Astrocyte (in vitro differentiated cells and primary cell): ENCODE measurements at regions not wholly inside any gene's neighbourhood (a gene's known extent, or its start where the extent isn't known, plus 50 kb on each side); places are given as distances from the start of the nearest gene placed in this dataset.
A peak's percentile ranks its signal among the peaks of the same experiment; 100 is the strongest.

ENCODE experiments used
- DNase-seq: peaks from one replicate; pipeline ENCODE4 v3.0.0-alpha.2; 2010; ENCODE audit warnings: low read depth
- FAIRE-seq: peaks from 2 replicates; lab custom pipeline; 2011; peaks lifted over from hg19 to GRCh38; lab: Jason Lieb, UNC
- H2AFZ ChIP-seq: 2 replicates; pipeline ENCODE4 v1.6.0; 2012; ENCODE audit warnings: low read depth, low read length, inconsistent platforms
- H3K27ac ChIP-seq: 2 replicates; pipeline ENCODE4 v1.5.1; 2011; ENCODE audit warnings: low read depth, low read length, inconsistent platforms
- H3K27me3 ChIP-seq: 2 replicates; pipeline ENCODE4 v1.6.0; 2011; ENCODE audit warnings: low read length, inconsistent platforms; ENCODE audit not compliant: insufficient read depth
- H3K36me3 ChIP-seq: 2 replicates; pipeline ENCODE4 v1.5.1; 2011; ENCODE audit warnings: low read length, inconsistent platforms; ENCODE audit not compliant: insufficient read depth
- H3K4me1 ChIP-seq: 2 replicates; pipeline ENCODE4 v1.5.1; 2011; ENCODE audit warnings: low read length, inconsistent platforms; ENCODE audit not compliant: insufficient read depth
- H3K4me2 ChIP-seq: 2 replicates; pipeline ENCODE4 v1.6.0; 2012; ENCODE audit warnings: low read length, inconsistent platforms
- H3K4me3 ChIP-seq: 2 replicates; pipeline ENCODE4 v1.5.1; 2011; ENCODE audit warnings: low read depth, mild to moderate bottlenecking, low read length, inconsistent platforms; ENCODE audit not compliant: insufficient read depth
- H3K79me2 ChIP-seq: 2 replicates; pipeline ENCODE4 v1.6.0; 2012; ENCODE audit warnings: mild to moderate bottlenecking, low read length, inconsistent platforms; ENCODE audit not compliant: insufficient read depth
- H3K9ac ChIP-seq: 2 replicates; pipeline ENCODE4 v1.6.0; 2012; ENCODE audit warnings: mild to moderate bottlenecking, low read length, inconsistent platforms
- H3K9me3 ChIP-seq: 2 replicates; pipeline ENCODE4 v1.5.1; 2012; ENCODE audit warnings: low read depth, mild to moderate bottlenecking, low read length, inconsistent platforms; ENCODE audit not compliant: insufficient read depth
- H4K20me1 ChIP-seq: 2 replicates; pipeline ENCODE4 v1.6.0; 2012; ENCODE audit warnings: low read length, inconsistent platforms; ENCODE audit not compliant: insufficient read depth
- H3K27ac Mint-ChIP-seq: one replicate; pipeline ENCODE4 v1.8.0; 2021; ENCODE audit warnings: mild to moderate bottlenecking, mixed read lengths; ENCODE audit not compliant: unreplicated experiment
- H3K27me3 Mint-ChIP-seq: one replicate; pipeline ENCODE4 v1.8.0; 2021; ENCODE audit warnings: low read depth, mixed read lengths; ENCODE audit not compliant: unreplicated experiment
- H3K36me3 Mint-ChIP-seq: one replicate; pipeline ENCODE4 v1.8.0; 2021; ENCODE audit warnings: low read depth, mixed read lengths; ENCODE audit not compliant: unreplicated experiment
- H3K4me1 Mint-ChIP-seq: one replicate; pipeline ENCODE4 v1.8.0; 2021; ENCODE audit warnings: low read depth, mixed read lengths; ENCODE audit not compliant: unreplicated experiment
- H3K4me3 Mint-ChIP-seq: one replicate; pipeline ENCODE4 v1.8.0; 2021; ENCODE audit warnings: mild to moderate bottlenecking, moderate library complexity, mixed read lengths; ENCODE audit not compliant: unreplicated experiment
- H3K9me3 Mint-ChIP-seq: one replicate; pipeline ENCODE4 v1.8.0; 2021; ENCODE audit warnings: mild to moderate bottlenecking, mixed read lengths; ENCODE audit not compliant: unreplicated experiment
- CTCF ChIP-seq: IDR thresholded peaks from 2 replicates; pipeline ENCODE4 v1.5.1; 2011; ENCODE audit warnings: low read depth, mild to moderate bottlenecking, inconsistent platforms, low read length, moderate library complexity; ENCODE audit not compliant: insufficient read depth
- EZH2 ChIP-seq: IDR thresholded peaks from 2 replicates; pipeline ENCODE4 v1.6.1; 2012; ENCODE audit warnings: mild to moderate bottlenecking, low read length, inconsistent platforms; ENCODE audit not compliant: insufficient read depth

- no peaks in the 10 kb centered on the region for H3K27me3 Mint-ChIP-seq
- H3K36me3 Mint-ChIP-seq: no peaks in the 10 kb centered on the region
- H3K4me3 Mint-ChIP-seq: no peak overlapping the region
Observed at GRCh38 chr7:91567081-91568012, 303.1 kb downstream of the FZD1 start.

GRCh38 chr7:91568138-91568537 is 303.9 kb downstream of the FZD1 start:
- H3K4me3 ChIP-seq: no peak overlapping the region
- Mint-ChIP-seq H3K4me3 (no peak overlapping the region), H3K27ac (no peak overlapping the region), H3K36me3 (no peaks in the 10 kb centered on the region), H3K4me1 (no peaks in the 10 kb centered on the region), H3K27me3 (no peaks in the 10 kb centered on the region), H3K9me3 (no peaks in the 10 kb centered on the region)
- H3K4me2 ChIP-seq: no peak overlapping the region
- no peaks in the 10 kb centered on the region for H4K20me1 ChIP-seq
- H3K27me3 ChIP-seq: no peaks in the 10 kb centered on the region
- H2AFZ ChIP-seq: no peak overlapping the region
- H3K4me1 ChIP-seq: peaks cover 2% of the 10 kb centered on the region
- no peak overlapping the region for H3K27ac ChIP-seq
- DNase-seq (no peak), FAIRE-seq (no peak)
- no peaks in the 10 kb centered on the region for H3K79me2 ChIP-seq
- no peak overlapping the region for H3K9ac ChIP-seq
- no peaks in the 10 kb centered on the region for H3K9me3 ChIP-seq
- no peaks in the 10 kb centered on the region for H3K36me3 ChIP-seq
- no peak for TF ChIP-seq EZH2
- no peak for TF ChIP-seq CTCF

More at GRCh38 chr7:91567081-91568012, 303.1 kb downstream of the FZD1 start:
- FAIRE-seq (no peak), DNase-seq (peak; percentile 50)
- no peaks in the 10 kb centered on the region for H3K79me2 ChIP-seq
- no peaks in the 10 kb centered on the region for H3K27me3 ChIP-seq
- TF ChIP-seq EZH2: no peak
- no peak for TF ChIP-seq CTCF
- Mint-ChIP-seq H3K27ac (no peak overlapping the region), H3K9me3 (no peaks in the 10 kb centered on the region), H3K4me1 (no peaks in the 10 kb centered on the region)
- H3K4me2 ChIP-seq: no peak overlapping the region
- H3K27ac ChIP-seq: no peak overlapping the region
- no peaks in the 10 kb centered on the region for H4K20me1 ChIP-seq
- no peaks in the 10 kb centered on the region for H3K9me3 ChIP-seq
- H3K4me3 ChIP-seq: no peak overlapping the region
- no peaks in the 10 kb centered on the region for H3K36me3 ChIP-seq
- H3K4me1 ChIP-seq: peaks cover 2% of the 10 kb centered on the region
- no peak overlapping the region for H2AFZ ChIP-seq
- H3K9ac ChIP-seq: no peak overlapping the region
